H1 (cell line): ENCODE measurements at regions not wholly inside any gene's neighbourhood (a gene's known extent, or its start where the extent isn't known, plus 50 kb on each side); places are given as distances from the start of the nearest gene placed in this dataset.

Experiments
- CBX8 ChIP-seq: fragments of 300-800, 300-1000 bp; sonication (generic); IDR thresholded peaks from 2 replicates; pipeline ENCODE4 v1.7.1; 2016; ENCODE audit warnings: low read depth, low read length, borderline replicate concordance
- CHD7 ChIP-seq: fragments of 300-600 bp; sonication (generic); IDR thresholded peaks from 2 replicates; pipeline ENCODE4 v1.7.1; 2012; ENCODE audit warnings: low read length, moderate library complexity, mild to moderate bottlenecking, inconsistent platforms; ENCODE audit not compliant: insufficient replicate concordance
- GTF2F1 ChIP-seq: IDR thresholded peaks from 2 replicates; pipeline ENCODE4 v1.6.1; 2012; ENCODE audit warnings: low read depth, low read length, improper control_type of control experiment, borderline replicate concordance
- HDAC6 ChIP-seq: IDR thresholded peaks from one replicate; pipeline ENCODE4 v1.7.1; 2012; ENCODE audit warnings: low read depth, mild to moderate bottlenecking, inconsistent platforms, low read length, moderate library complexity
- KDM4A ChIP-seq: IDR thresholded peaks from one replicate; pipeline ENCODE4 v1.7.1; 2012; ENCODE audit warnings: low read depth, mild to moderate bottlenecking, moderate library complexity, low read length, inconsistent platforms; ENCODE audit not compliant: severe bottlenecking
- MAFK ChIP-seq: IDR thresholded peaks from 2 replicates; pipeline ENCODE4 v1.6.1; 2012; ENCODE audit warnings: low read depth, mild to moderate bottlenecking, improper control_type of control experiment, low read length
- POLR2A ChIP-seq, 2 experiments: IDR thresholded peaks; 1 replicate in 1 of 2; 2 replicates in 1 of 2; pipeline ENCODE4 v1.6.1; 2011; ENCODE audit warnings: low read depth in 2 of 2, low read length in 2 of 2, mild to moderate bottlenecking in 2 of 2; ENCODE audit errors: control extremely low read depth in 1 of 2
- RFX5 ChIP-seq: IDR thresholded peaks from 2 replicates; pipeline ENCODE4 v1.6.1; 2011; ENCODE audit warnings: low read depth, low read length, improper control_type of control experiment, borderline replicate concordance
- SP4 ChIP-seq: IDR thresholded peaks from 2 replicates; pipeline ENCODE4 v1.6.1; 2012; ENCODE audit warnings: low read length, inconsistent platforms
- SRF ChIP-seq: IDR thresholded peaks from 2 replicates; pipeline ENCODE4 v1.6.1; 2011; ENCODE audit warnings: mild to moderate bottlenecking, low read depth, low read length, moderate library complexity
- TBP ChIP-seq: IDR thresholded peaks from 2 replicates; pipeline ENCODE4 v1.6.1; 2011; ENCODE audit warnings: low read depth, low read length, improper control_type of control experiment
- TCF12 ChIP-seq: IDR thresholded peaks from 2 replicates; pipeline ENCODE4 v1.6.1; 2011; ENCODE audit warnings: low read depth, mild to moderate bottlenecking, low read length
- USF2 ChIP-seq: IDR thresholded peaks from 2 replicates; pipeline ENCODE4 v1.6.1; 2011; ENCODE audit warnings: low read length, improper control_type of control experiment

DNA sequence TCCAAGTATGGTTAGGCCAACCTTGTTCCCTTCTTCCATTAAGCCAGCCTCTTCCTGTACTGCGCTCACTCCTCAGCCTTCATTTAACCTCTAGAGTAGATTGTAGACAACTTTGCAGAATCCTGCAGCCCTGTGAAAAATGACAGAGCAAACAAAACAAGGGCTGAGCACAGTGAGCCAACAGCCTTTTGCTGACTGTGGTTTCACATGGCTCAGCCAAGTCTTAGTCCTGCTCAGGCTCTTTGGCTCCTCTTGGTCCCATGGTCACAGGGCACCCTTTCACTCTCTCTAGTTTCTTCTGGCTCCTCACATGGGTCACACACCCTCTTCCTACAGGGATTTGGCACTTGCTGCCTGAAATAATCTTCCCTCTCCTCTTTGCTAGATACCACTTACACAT is 900.3 kb downstream of the CCSER2 start (continued):
- TF ChIP-seq CHD7 (no peak), MAFK (no peak), TCF12 (no peak), KDM4A (no peak), RFX5 (no peak), SRF (no peak), GTF2F1 (no peak), POLR2A (IDR thresholded peaks at IDR 0.05; ENCODE audit: control extremely low read depth in 1 of 2, low read depth in 2 of 2, low read length in 2 of 2) (no peak), USF2 (no peak), SP4 (no peak), HDAC6 (no peak), CBX8 (no peak), TBP (no peak)
